ENCODE measurements at regions not wholly inside any gene's neighbourhood (a gene's known extent, or its start where the extent isn't known, plus 50 kb on each side); places are given as distances from the start of the nearest gene placed in this dataset.
"Not testable (repeated sequence)": the region's sequence is repeated elsewhere in the genome, so short reads cannot be mapped to it uniquely, and the experiment has no call there.

DNA sequence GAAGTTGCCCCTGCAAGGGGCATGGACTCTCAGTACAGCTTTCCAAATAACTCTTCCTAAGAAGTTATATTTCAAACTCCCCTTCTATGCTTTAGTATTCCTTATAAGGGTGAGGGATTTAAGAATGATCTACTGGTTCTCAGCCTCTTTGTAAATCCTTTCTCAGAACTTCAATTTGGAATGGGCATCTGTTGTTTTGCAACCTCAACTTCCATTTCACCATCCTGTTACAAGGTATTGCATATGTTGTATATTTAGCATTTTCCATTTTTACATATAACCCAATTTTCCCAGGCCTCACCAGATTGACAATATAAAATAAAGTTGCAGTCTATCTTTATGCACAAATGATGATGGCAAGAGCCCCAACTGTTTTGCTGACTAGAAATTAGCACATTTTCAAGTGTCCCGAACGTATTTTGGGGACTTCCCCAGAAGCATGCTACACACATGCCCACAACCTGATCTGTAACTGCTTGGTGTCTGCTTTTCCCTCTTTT lies 154.9 kb upstream of the CARMIL1 start:
- no peak for DNase-seq (ENCODE audit: low read depth in 2 of 2)

- no peak for DNase-seq (ENCODE audit: low read depth in 2 of 2)
These were observed 153.4 kb upstream of the CARMIL1 start for GRCh38 chr6:25125736-25126135.

GRCh38 chr6:25127076-25127837 lies 151.9 kb upstream of the CARMIL1 start:
- no peak for DNase-seq (ENCODE audit: low read depth in 2 of 2)

DNA sequence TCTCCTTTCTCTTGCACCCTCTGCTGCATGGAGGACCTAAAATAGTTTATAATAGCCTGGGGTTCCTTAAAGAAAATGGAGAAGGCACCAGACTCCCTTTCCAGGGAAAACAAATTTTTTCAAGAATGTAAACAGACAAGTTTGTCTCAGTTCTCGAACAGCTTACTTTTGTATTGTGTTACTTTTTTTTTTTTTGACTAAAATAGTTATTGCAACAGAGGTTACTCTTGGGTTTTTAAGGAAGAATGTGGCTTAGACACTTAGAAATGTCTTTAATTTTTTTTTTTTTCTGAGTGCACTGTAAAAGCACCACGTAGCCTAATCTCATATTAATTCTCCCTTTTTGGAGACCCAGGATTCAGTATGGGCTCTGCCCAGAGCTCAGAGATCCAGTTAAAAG lies 148.7 kb upstream of the CARMIL1 start:
- no peak for DNase-seq (ENCODE audit: low read depth in 2 of 2)

DNA sequence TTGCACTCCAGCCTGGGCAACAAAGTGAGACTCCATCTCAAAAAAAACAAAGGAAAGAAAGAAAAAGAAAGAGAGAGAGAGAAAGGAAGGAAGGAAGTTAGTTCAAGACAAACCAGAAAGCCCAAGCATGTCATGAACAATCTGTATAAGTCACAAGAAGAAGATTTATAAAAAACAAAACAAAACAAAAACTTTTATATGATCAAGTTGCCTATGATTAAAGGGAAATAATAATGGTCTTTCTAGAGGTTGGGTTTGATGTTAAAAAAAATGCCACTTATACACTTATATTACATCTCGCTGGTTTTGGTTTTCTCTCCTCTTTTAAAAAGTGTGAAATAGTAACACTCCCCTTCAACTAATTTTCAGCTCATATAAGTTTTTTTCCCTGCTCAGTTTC lies 146.2 kb upstream of the CARMIL1 start:
- no peak for DNase-seq (ENCODE audit: low read depth in 2 of 2)

DNA sequence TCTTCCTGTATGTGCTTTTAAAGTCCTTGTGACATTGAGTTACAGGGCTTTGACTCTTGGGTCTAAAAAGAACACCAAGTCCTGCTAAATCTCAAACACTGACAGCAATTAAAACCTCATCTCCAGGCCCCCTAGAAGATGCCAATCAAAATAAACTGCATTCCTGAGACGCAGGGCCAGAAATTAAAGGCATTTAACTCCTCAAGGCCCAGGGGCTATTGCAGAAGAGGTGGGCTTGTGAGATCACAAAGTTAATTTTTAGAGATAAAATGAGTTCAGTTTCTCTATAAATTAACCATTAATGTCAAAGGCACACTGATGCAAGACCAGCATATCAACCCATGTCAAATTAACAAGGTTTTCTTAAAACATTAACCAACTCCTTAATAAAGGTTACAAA lies 145.6 kb upstream of the CARMIL1 start:
- DNase-seq (ENCODE audit: low read depth in 2 of 2) = no peak

DNA sequence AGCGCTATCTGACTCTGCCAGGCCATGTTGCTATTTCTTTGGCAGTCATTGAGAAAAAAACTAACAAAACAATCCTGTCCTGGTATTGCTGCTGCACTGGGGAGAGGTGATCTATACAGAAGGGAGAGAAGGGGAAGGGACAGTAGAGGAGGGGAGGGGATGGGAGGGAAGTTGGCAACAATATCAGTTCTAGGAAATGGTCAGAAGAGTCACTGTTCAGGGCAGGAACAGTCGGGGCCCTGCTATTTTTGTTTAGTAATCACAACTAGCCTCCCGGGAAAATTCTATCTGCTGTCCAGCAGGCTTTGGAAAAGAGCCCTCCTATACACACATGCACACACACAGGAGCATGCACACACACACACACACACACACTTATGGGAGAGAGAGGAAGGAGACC lies 142.3 kb upstream of the CARMIL1 start:
- DNase-seq (ENCODE audit: low read depth in 2 of 2) = no peak

DNA sequence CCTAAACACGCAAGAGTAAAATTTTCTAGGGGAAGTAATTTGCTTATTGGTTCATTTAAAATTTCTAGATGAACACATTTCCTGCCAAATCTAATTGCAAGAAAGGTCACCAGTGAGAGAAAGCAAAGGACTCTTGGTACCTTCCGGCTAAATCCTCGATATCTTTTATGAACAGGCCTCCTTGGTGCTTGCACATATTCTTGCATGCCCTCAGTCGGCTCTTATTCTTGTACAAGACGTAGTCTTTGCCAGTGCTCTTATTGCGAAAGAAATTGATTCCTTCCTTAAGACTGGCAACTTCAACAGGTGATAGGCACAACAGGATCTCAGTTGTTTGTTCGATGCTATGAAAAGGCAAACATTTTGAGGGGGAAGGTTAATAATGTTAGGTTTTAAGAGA lies 141.7 kb upstream of the CARMIL1 start:
- DNase-seq (ENCODE audit: low read depth in 2 of 2) = no peak

- no peak for DNase-seq (ENCODE audit: low read depth in 2 of 2)
These were observed 141.3 kb upstream of the CARMIL1 start for GRCh38 chr6:25137916-25138232.

DNA sequence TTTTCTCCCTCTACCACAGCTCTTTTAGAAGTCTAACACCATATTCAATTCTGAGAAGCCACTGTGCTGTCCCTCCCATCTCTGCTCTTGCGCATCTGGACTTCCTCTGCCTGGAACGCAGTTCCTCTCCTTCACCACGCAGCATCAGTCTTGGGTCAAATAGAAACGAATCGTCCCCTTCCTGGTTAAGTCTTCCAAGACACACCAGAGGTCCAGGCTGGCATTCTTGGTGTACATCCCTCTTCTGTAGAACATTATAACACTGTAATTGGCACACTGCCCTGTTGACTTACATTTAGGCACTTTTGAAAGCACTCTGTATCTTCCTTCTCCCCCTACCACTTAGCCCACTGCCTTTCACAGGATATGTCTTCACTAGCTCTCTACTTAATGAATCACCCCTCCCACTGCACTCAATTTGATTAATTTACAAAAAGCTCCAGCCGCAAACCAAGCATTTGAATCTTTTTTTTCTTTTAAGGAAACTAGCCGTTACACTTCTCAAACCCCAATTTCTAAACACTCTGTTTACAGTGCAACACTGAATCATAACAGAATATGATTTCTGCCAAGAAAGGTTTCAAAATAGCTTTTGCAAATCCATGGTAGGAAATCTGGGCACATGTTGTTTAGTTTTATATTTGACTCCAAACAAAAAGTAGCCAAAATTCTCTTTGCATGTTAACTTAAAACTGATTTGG lies 140.8 kb upstream of the CARMIL1 start:
- DNase-seq (ENCODE audit: low read depth in 2 of 2) = peak; percentile 46 to 55

DNA sequence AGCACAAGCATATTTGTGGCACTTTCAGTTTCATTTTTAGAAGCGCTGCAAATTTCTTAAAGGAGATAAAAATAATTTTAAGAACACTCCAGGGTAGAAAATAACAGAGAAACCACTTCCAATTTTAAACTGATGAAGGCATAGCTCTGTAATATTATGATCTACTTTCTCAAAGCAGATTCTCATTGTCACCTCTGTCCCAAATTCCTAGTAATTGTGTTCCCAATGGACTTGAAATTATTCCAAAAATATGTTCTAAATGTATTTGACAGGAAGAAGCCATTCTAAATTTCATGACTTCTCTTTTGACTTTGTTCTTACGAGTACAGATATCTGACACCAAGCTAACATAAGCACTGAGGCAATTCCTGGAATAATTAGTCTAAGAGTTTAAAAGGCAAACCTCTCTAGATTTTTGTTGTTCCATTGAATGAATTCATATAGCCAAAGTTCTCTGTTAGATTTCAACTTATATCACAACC lies 140.2 kb upstream of the CARMIL1 start:
- DNase-seq (ENCODE audit: low read depth in 2 of 2) = no peak

DNA sequence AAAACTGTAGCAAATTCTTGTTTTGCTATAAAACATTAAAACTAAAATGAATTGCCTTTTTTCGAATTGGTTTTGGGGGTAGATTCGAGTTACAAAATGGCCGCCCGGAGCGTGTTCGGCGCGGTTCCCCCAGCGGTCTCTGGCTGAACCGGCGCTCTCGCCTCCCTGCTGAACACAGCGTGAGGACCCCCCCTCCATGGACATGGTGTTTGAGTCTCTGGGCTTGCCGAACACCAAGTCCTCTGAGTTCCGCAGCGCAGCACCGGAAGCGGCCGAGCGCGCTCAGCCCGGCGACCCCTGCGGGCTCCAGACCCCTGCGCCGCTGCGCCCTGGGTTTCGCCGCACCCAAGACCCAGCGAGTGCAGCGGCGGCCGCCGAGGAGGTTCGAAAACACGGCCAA lies 139.6 kb upstream of the CARMIL1 start:
- DNase-seq (ENCODE audit: low read depth in 2 of 2) = not testable (repeated sequence)

DNA sequence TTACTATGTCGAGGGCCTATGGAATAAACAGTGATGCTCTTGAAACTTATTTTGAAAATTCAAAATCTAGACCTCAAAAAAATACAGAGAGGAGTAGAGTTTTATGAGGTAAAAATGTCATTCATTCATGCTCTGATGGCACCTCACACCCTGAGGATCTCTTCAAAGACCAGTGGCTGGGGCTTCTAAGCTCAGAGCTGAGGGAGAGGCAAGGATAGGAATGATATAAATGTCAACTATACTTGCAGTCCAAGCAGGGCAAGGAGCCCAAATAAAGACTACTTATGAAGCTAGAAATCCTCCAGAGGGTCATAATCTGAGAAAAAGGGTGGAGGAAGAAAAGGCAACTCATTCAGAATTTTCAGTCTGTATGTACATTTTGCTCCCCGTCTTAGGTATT lies 136.7 kb upstream of the CARMIL1 start:
- no peak for DNase-seq (ENCODE audit: low read depth in 2 of 2)

- DNase-seq (ENCODE audit: low read depth in 2 of 2) = no peak
These were observed 134.3 kb upstream of the CARMIL1 start for GRCh38 chr6:25144919-25145318.

DNA sequence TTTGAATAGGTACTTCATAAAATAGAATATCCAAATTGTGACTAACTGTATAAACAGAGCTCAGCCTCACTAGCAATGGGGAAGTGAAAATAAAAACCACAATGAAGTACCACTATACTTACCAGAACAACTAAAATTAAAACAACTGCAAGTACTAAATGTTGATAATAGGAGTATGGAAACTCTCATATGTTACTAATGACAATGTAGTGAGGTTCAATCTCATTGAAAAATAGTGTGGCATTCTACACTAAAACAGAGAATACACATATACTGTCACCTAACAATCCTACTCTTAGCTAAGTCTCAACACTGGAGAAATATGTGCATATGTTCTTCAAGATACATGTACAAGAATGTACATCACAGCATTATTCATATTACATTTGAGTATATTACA lies 132.0 kb upstream of the CARMIL1 start:
- no peak for DNase-seq (ENCODE audit: low read depth in 2 of 2)

DNA sequence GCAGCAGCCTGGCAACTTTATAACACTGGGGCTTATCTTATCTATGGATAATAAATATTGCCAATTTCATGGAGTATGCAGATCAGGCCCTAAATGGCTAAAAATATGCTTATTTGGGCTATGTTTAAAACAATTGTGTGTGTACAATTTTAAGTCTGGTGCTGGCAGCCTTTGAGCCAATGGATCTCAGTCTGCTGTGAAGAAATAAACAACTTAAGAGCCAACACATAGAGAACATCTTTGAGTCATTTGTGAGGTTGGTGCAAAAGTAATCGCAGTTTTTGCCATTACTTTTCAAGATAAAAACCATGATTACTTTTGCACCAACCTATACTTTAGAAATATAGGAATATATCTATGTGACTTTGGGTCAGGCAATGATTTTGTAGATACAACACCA lies 129.1 kb upstream of the CARMIL1 start:
- no peak for DNase-seq (ENCODE audit: low read depth in 2 of 2)

- no peak for DNase-seq (ENCODE audit: low read depth in 2 of 2)
These were observed 128.3 kb upstream of the CARMIL1 start for GRCh38 chr6:25150863-25151262.

DNA sequence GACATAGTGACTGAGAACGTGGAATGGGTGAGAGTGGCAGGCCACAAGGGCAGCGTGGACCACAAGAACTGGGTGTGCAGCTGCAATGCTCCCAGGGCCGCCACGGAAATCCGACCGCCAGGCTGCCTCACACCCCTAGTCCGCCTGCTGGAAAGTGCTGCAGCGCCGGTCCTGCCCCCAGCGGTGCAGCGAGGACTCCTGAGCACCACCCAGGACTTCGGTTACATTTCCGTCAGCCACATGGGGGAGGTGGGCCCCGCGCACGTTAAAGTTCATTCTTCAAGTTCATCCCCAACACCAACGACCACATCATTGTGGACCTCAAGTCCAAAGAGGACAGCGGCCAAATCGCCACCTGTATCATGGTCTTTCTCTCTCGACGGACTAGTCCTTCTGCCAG lies 126.1 kb upstream of the CARMIL1 start:
- DNase-seq (ENCODE audit: low read depth in 2 of 2) = no peak

DNA sequence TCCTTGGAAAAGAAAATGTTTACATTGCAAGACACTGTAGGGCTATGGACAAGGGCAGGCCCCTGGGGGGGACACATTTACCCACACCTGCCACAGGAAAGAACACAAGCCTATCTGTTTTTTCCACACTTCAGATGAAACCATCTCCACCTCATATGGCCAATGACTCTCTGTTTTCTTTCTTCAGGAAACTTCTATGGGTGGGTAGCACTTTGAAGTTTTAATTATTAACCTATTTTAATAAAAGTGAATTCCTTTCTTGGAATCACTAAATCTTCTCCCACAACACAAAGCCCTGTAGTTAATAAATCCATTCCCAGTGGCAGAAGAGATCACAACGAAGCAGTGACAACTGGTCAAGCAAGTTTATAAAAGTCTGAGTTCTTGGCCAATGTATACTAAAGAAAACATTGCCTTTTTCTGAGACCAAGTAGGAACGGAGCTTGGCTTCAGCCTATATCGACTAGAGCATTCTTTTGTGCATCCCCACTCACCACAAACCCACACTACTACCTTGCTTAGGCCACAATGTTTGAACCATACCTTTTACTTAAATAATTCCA lies 125.1 kb upstream of the CARMIL1 start:
- no peak for DNase-seq (ENCODE audit: low read depth in 2 of 2)

GRCh38 chr6:25155211-25155610 lies 124.0 kb upstream of the CARMIL1 start:
- no peak for DNase-seq (ENCODE audit: low read depth in 2 of 2)

DNA sequence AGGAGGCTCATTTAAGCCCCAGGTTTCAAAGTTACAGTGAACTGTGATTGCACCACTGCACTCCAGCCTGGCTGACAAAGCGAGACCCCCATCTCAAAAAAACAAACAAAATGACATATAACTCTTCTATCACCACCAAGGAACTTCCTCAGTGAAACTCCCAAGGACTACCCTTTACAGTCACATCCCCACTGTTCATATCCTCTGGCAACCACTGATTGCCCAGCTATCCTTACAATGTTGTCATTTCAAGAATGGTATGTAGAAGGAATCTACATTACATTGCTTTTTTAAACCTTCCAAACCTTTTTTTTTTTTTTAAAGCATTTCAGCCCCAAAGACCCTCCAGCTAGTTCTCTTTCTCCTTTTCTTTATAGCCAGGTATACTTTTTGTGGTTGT lies 123.1 kb upstream of the CARMIL1 start:
- DNase-seq (ENCODE audit: low read depth in 2 of 2) = no peak

DNA sequence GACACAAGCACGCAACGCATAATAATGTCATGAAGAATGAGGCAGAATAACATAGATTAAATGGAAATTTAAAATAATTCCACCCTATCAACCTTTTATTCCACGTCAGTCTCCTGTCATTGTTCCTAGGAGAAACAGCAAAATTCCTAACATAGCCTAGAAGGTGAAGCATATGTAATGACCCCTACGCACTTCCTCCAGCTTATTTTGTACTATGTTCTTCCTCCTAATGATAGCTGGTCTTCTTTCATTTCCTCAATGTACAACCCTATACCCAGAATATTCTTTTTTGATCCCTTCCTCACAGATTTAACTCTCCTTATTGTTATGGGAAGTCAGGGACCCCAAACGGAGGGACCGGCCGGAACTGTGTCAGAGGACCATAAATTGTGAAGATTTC lies 122.0 kb upstream of the CARMIL1 start:
- DNase-seq (ENCODE audit: low read depth in 2 of 2) = no peak

DNA sequence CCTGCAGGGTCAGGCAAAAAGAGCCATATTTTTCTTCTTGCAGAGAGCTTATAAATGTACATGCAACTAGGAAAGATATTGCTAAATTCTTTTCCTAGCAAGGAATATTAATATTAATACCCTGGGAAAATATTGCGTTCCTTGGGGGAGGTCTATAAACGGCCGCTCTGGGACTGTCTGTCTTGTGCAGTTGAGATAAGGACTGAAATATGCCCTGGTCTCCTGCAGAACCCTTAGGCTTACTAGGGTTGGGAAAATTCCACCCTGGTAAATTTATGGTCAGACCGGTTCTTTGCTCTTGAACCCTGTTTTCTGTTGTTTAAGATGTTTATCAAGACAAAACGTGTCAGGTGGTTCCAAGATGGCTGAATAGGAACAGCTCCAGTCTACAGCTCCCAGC lies 121.3 kb upstream of the CARMIL1 start:
- no peak for DNase-seq (ENCODE audit: low read depth in 2 of 2)
